ENCODE measurements at regions not wholly inside any gene's neighbourhood (a gene's known extent, or its start where the extent isn't known, plus 50 kb on each side); places are given as distances from the start of the nearest gene placed in this dataset.

DNA sequence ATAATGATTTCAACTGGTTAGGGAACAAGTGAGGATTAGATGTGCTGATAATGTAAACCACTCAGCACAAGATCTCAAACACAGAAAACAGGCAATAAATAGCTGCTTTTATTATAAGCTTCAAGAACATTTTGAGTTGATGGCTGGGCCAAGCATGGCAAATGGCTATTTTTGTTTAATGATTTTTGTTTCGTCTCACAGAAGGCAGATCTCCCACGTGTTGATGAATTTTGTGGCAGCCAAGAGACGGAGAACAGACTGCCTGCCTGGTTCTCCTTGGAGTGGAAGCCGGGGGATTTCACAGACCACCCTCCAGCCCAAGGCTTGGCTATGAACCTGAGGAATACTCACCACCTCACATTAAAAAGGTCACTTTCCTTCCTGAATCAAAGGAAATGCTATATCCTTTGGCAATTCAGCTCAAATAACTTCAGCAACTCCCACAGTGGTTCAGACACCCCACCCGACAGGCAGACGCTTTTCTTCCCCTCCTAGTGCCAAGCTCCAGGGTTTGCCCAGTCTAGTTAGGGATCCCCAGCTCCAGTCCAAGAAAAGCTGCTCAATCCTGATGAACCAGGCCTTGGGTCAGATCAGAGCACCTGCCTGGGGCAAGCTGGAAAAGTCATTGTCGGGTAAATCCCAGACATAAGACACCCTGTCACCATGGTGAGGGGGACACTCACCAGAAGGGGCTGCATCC lies 593.5 kb downstream of the TOX3 start:
- no peaks in the 10 kb centered on the region for H3K79me2 ChIP-seq (ENCODE audit: insufficient read depth, low read length)
- ChIA-PET RAD21 (ENCODE audit: low non-redundant PET in 1 of 2, low total read pairs in 2 of 2, uncharacterized antibody in 2 of 2, unreplicated experiment in 2 of 2) (no interaction called here), CTCF (no interaction called here), POLR2A (no interaction called here)
- no peak for TF ChIP-seq EZH2 (IDR thresholded peaks at IDR 0.05)
- TF ChIP-seq, protein P1, sequence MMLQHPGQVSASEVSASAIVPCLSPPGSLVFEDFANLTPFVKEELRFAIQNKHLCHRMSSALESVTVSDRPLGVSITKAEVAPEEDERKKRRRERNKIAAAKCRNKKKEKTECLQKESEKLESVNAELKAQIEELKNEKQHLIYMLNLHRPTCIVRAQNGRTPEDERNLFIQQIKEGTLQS (IDR thresholded peaks at IDR 0.05): no peak
- TF ChIP-seq POLR2A (IDR thresholded peaks at IDR 0.05; ENCODE audit: borderline replicate concordance, extremely low read depth, insufficient read depth, insufficient read length): no peak
- no peak for TF ChIP-seq TCF7L2 (IDR thresholded peaks at IDR 0.05; ENCODE audit: borderline replicate concordance, extremely low read depth, insufficient read depth, insufficient read length)
- no peak for TF ChIP-seq EGR1 (IDR thresholded peaks at IDR 0.05; ENCODE audit: low read depth)
- H3K27me3 ChIP-seq (ENCODE audit: insufficient read depth, low read length): no peaks in the 10 kb centered on the region
- peaks cover 0 to 16% of the 10 kb centered on the region in 2 experiments; a peak in 2 of 4 replicates for H3K9me3 ChIP-seq (ENCODE audit: control insufficient read depth in 1 of 2, insufficient read depth in 1 of 2, low read depth in 1 of 2, low read length in 2 of 2)
- no peaks in the 10 kb centered on the region for H3K9me2 ChIP-seq (ENCODE audit: insufficient read depth)
- H3K4me3 ChIP-seq (replicated peaks in 1 of 2; ENCODE audit: low read depth in 1 of 2, low read length in 2 of 2): no peak overlapping the region
- no peak overlapping the region for H2AFZ ChIP-seq (ENCODE audit: low read depth, low read length, poor library complexity, severe bottlenecking)
- H4K20me1 ChIP-seq (ENCODE audit: insufficient read depth): no peaks in the 10 kb centered on the region
- intact Hi-C loops (cut with micrococcal nuclease): no loop called here
- BruUV-seq (replicated peaks): no TSS peak
- no peaks in the 10 kb centered on the region for H3K36me3 ChIP-seq (ENCODE audit: control insufficient read depth in 1 of 2, insufficient read depth in 2 of 2, low read length in 2 of 2)
- DNase-seq (ENCODE audit: low read depth, low spot score): no peak
- H3K4me2 ChIP-seq (ENCODE audit: low read length): no peak overlapping the region
- no peaks in the 10 kb centered on the region for H3K4me1 ChIP-seq (ENCODE audit: control insufficient read depth in 1 of 2, insufficient read depth in 2 of 2, low read length in 2 of 2)
- no peak for ATAC-seq
- H3K9ac ChIP-seq (ENCODE audit: low read length): no peak overlapping the region
- H3K27ac ChIP-seq (ENCODE audit: low read depth, low read length): no peak overlapping the region

DNA sequence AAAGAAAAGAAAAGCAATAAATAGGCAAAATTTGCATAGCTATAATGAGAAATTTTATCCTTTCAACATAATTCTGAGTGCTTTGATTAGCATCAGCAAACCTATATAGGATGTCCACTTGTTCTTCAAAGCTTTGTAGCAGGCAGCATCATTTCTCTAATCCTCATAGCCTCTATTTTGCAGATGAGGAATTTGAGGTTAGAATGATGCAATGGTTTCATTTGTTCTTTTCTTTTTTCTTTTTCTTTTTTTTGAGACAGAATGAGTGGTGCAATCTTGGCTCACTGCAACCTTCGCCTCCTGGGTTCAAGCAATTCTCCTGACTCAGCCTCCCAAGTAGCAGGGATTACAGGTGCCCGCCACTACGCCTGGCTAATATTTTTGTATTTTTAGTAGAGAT lies 594.4 kb downstream of the TOX3 start:
- TF ChIP-seq ZNF274 (IDR thresholded peaks at IDR 0.05; ENCODE audit: low read depth, low read length): no peak
- TF ChIP-seq, protein P1 (IDR thresholded peaks at IDR 0.05): no peak
- TF ChIP-seq POLR2AphosphoS5 (IDR thresholded peaks at IDR 0.05; ENCODE audit: low read depth, low read length): no peak
- TF ChIP-seq TCF7L2 (IDR thresholded peaks at IDR 0.05; ENCODE audit: borderline replicate concordance, extremely low read depth, insufficient read depth, insufficient read length): no peak
- TF ChIP-seq, protein P2, sequence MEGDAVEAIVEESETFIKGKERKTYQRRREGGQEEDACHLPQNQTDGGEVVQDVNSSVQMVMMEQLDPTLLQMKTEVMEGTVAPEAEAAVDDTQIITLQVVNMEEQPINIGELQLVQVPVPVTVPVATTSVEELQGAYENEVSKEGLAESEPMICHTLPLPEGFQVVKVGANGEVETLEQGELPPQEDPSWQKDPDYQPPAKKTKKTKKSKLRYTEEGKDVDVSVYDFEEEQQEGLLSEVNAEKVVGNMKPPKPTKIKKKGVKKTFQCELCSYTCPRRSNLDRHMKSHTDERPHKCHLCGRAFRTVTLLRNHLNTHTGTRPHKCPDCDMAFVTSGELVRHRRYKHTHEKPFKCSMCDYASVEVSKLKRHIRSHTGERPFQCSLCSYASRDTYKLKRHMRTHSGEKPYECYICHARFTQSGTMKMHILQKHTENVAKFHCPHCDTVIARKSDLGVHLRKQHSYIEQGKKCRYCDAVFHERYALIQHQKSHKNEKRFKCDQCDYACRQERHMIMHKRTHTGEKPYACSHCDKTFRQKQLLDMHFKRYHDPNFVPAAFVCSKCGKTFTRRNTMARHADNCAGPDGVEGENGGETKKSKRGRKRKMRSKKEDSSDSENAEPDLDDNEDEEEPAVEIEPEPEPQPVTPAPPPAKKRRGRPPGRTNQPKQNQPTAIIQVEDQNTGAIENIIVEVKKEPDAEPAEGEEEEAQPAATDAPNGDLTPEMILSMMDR (IDR thresholded peaks at IDR 0.05 in 2 of 3, conservative IDR thresholded peaks at IDR 0.05 in 1 of 3; ENCODE audit: borderline replicate concordance in 1 of 3, insufficient read depth in 1 of 3, low read depth in 2 of 3, low read length in 2 of 3): no peak
- no peaks in the 10 kb centered on the region for H3K4me1 ChIP-seq (ENCODE audit: control insufficient read depth in 1 of 2, insufficient read depth in 2 of 2, low read length in 2 of 2)
- H3K27ac ChIP-seq (ENCODE audit: low read depth, low read length): no peak overlapping the region
- DNase-seq (ENCODE audit: low read depth, low spot score): no peak
- POLR2A ChIA-PET: no interaction called here
- no peak overlapping the region for H3K4me2 ChIP-seq (ENCODE audit: low read length)
- no peaks in the 10 kb centered on the region for H3K36me3 ChIP-seq (ENCODE audit: control insufficient read depth in 1 of 2, insufficient read depth in 2 of 2, low read length in 2 of 2)
- CTCF ChIA-PET: no interaction called here
- H4K20me1 ChIP-seq (ENCODE audit: insufficient read depth): no peaks in the 10 kb centered on the region
- H3K27me3 ChIP-seq (ENCODE audit: insufficient read depth, low read length): no peaks in the 10 kb centered on the region
- intact Hi-C loops (cut with micrococcal nuclease): no loop called here
- H3K79me2 ChIP-seq (ENCODE audit: insufficient read depth, low read length): no peaks in the 10 kb centered on the region
- RAD21 ChIA-PET (ENCODE audit: low non-redundant PET in 1 of 2, low total read pairs in 2 of 2, uncharacterized antibody in 2 of 2, unreplicated experiment in 2 of 2): no interaction called here
- no peak for ATAC-seq
- no peak overlapping the region for H3K4me3 ChIP-seq (replicated peaks in 1 of 2; ENCODE audit: low read depth in 1 of 2, low read length in 2 of 2)
- BruUV-seq (replicated peaks): no TSS peak
- H3K9ac ChIP-seq (ENCODE audit: low read length): no peak overlapping the region
- H3K9me2 ChIP-seq (ENCODE audit: insufficient read depth): no peaks in the 10 kb centered on the region
- H3K9me3 ChIP-seq (ENCODE audit: control insufficient read depth in 1 of 2, insufficient read depth in 1 of 2, low read depth in 1 of 2, low read length in 2 of 2): peaks cover 0 to 21% of the 10 kb centered on the region in 2 experiments; a peak in 2 of 4 replicates
- no peak overlapping the region for H2AFZ ChIP-seq (ENCODE audit: low read depth, low read length, poor library complexity, severe bottlenecking)
